Fibroblast of mammary gland (primary cell): ENCODE measurements at regions not wholly inside any gene's neighbourhood (a gene's known extent, or its start where the extent isn't known, plus 50 kb on each side); places are given as distances from the start of the nearest gene placed in this dataset.

Source experiments
- DNase-seq: peaks from one replicate; pipeline ENCODE4 v3.0.0-alpha.2; 2010; ENCODE audit warnings: low read depth
- H3K4me3 ChIP-seq: 2 replicates; pipeline ENCODE4 v1.5.1; 2011; ENCODE audit warnings: low read depth, mild to moderate bottlenecking, low read length, moderate library complexity; ENCODE audit not compliant: control insufficient read depth
- CTCF ChIP-seq: conservative IDR thresholded peaks from 2 replicates; pipeline ENCODE4 v1.5.1; 2011; ENCODE audit warnings: low read depth, low read length, inconsistent platforms; ENCODE audit not compliant: control insufficient read depth, insufficient read depth

DNA sequence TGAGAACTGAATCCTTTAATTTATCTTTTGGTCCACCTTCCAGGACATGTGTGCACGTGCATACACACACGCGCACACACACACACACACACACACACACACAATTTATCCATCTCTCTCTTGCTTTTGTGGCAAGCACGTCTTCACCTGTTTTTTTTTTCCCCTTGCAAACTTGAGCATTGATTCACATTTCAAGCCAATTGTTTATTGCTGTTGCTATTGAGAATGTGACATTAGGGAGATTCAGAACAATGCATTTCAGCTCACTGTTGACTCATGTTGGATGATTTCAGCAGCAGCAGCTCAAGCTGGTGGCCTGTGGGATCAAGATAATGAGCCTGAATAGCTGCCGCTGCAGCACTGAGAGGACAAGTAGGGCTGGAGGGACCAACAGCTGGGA, 128.9 kb downstream of the SNAPC1 start:
- peak; percentile 4 for DNase-seq
- no peak for TF ChIP-seq CTCF

GRCh38 chr14:61891810-61892209, 129.6 kb downstream of the SNAPC1 start:
- TF ChIP-seq CTCF: no peak
- H3K4me3 ChIP-seq: no peak overlapping the region
- DNase-seq: no peak

More for the DNA sequence above, 128.9 kb downstream of the SNAPC1 start:
- no peak overlapping the region for H3K4me3 ChIP-seq

DNA sequence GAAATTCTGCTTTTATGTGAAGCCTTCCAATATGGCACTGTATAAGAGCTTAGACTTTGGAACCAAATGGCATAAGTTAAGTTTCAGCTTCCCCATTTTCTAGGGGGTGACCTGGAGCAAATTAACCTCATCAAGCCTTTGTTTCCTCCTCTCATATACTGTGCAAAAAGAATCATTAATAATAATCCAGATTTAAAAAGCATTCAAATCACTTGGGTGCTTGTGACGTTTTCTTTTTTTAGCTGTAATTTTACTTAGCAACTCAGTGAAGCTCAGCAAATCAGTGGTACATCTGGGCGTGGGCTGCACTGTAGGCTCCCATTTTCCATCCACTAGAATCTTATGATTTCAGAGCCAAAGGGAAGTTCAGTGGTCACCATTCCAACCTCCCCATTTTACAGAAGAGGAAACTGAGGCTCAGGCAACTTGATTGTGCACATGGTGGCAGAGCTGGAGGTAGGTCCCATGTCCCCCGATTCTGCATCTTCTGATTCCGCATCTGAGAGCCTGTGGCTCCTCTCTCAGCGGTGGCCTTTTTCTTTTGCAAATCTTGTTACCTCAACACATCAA, 131.2 kb downstream of the SNAPC1 start:
- DNase-seq: no peak

GRCh38 chr14:61894452-61895077, 132.3 kb downstream of the SNAPC1 start:
- DNase-seq: peak; percentile 64
- H3K4me3 ChIP-seq: no peak overlapping the region
- TF ChIP-seq CTCF: peak; percentile 69

More for the DNA sequence above, 131.2 kb downstream of the SNAPC1 start:
- no peak for TF ChIP-seq CTCF
- H3K4me3 ChIP-seq: no peak overlapping the region

DNA sequence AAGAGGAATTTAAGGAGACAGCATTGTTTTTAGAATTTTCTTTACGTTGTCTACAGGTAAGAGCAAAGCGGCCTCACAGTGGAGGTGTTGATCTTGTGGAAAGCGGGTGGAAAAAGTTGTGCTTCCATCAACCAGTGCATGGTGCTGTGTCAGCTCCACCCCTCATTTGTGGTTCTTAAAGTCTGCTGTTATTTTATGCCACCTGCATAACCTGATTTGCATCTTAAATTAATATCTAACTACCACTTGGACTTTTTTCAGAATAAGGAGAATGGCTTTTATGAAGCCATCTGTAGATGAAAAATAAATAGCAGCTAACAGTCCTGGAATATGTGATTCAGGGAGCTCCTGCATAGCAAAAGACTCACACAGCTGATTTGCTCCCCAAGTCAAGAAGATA, 135.1 kb downstream of the SNAPC1 start:
- no peak for DNase-seq
- no peak for TF ChIP-seq CTCF
- H3K4me3 ChIP-seq: no peak overlapping the region

DNA sequence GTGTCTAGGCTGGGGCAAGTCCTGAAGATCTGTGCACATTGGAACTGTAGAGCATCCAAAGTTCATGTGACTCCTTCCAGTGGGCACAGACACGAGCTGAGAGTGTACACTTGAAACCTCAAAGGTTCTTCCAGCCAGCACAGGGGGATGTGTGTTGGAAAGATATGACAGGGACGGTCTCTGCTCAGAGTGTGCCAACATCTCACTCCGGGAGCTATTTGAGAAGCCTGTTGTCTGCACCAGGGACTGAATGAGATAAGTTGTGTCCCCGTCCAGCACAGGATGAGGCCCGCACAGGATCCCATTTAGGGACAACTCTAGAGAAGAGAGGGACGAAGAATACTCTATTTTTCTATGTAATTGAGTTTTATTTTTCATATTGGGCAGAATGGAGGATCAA, 136.3 kb downstream of the SNAPC1 start:
- no peak overlapping the region for H3K4me3 ChIP-seq
- no peak for DNase-seq
- TF ChIP-seq CTCF: no peak

- no peak for DNase-seq
- H3K4me3 ChIP-seq: no peak overlapping the region
- no peak for TF ChIP-seq CTCF
Observed at GRCh38 chr14:61899497-61899896, 137.3 kb downstream of the SNAPC1 start.
